AG04449 (cell line): ENCODE measurements at regions not wholly inside any gene's neighbourhood (a gene's known extent, or its start where the extent isn't known, plus 50 kb on each side); places are given as distances from the start of the nearest gene placed in this dataset.

ENCODE experiments used
- CTCF ChIA-PET: fragments of 350-600 bp; formaldehyde crosslinking; extraction: SDS; loops from one replicate; lab custom pipeline; 2021; ENCODE audit warnings: antibody characterized with exemption; lab: Yijun Ruan, JAX
- POLR2A ChIA-PET: fragments of 400-600, 350-600 bp; formaldehyde crosslinking; extraction: SDS; loops from one replicate; lab custom pipeline; 2020; ENCODE audit warnings: antibody characterized with exemption, inconsistent platforms; lab: Yijun Ruan, JAX
- DNase-seq: peaks from one replicate; pipeline ENCODE4 v3.0.0-alpha.2; 2010; ENCODE audit warnings: low read depth, low spot score
- H3K4me3 ChIP-seq: 2 replicates; pipeline ENCODE4 v1.5.1; 2011; ENCODE audit warnings: low read depth, mild to moderate bottlenecking, control low read depth, low read length
- CTCF ChIP-seq: IDR thresholded peaks from one replicate; pipeline ENCODE4 v1.5.1; 2011; ENCODE audit warnings: mild to moderate bottlenecking, moderate library complexity, low read length, control low read depth, inconsistent platforms; ENCODE audit not compliant: insufficient read depth; ENCODE audit errors: missing control alignments

GRCh38 chr14:84622357-84622756 lies 907.6 kb upstream of the FLRT2 start:
- no peak overlapping the region for H3K4me3 ChIP-seq
- no peak for TF ChIP-seq CTCF
- POLR2A ChIA-PET, result no interaction called here
- DNase-seq, result no peak
- CTCF ChIA-PET, result no interaction called here

- POLR2A ChIA-PET, result no interaction called here
These were observed 886.5 kb upstream of the FLRT2 start for GRCh38 chr14:84643446-84643845.

GRCh38 chr14:84646786-84647500 lies 883.0 kb upstream of the FLRT2 start:
- TF ChIP-seq CTCF, result no peak
- DNase-seq, result no peak

More at GRCh38 chr14:84643446-84643845, 886.5 kb upstream of the FLRT2 start:
- no peak overlapping the region for H3K4me3 ChIP-seq
- no peak for DNase-seq
- CTCF ChIA-PET, result no interaction called here
- no peak for TF ChIP-seq CTCF

GRCh38 chr14:84655014-84655413 lies 874.9 kb upstream of the FLRT2 start:
- no peak for DNase-seq
- no peak for TF ChIP-seq CTCF
- POLR2A ChIA-PET, result no interaction called here
- CTCF ChIA-PET, result no interaction called here
- no peak overlapping the region for H3K4me3 ChIP-seq

More at GRCh38 chr14:84646786-84647500, 883.0 kb upstream of the FLRT2 start:
- no peak overlapping the region for H3K4me3 ChIP-seq
- ChIA-PET CTCF (no interaction called here), POLR2A (no interaction called here)

GRCh38 chr14:84657911-84658310 lies 872.0 kb upstream of the FLRT2 start:
- H3K4me3 ChIP-seq, result no peak overlapping the region
- ChIA-PET CTCF (no interaction called here), POLR2A (no interaction called here)
- no peak for TF ChIP-seq CTCF
- DNase-seq, result no peak

GRCh38 chr14:84670796-84671195 lies 859.1 kb upstream of the FLRT2 start:
- no peak for DNase-seq
- H3K4me3 ChIP-seq, result no peak overlapping the region
- ChIA-PET CTCF (no interaction called here), POLR2A (no interaction called here)
- TF ChIP-seq CTCF, result no peak
